GM12872 (cell line): ENCODE measurements at regions not wholly inside any gene's neighbourhood (a gene's known extent, or its start where the extent isn't known, plus 50 kb on each side); places are given as distances from the start of the nearest gene placed in this dataset.

ENCODE experiments used
- TF ChIP-seq, protein P1 (sequence below): IDR thresholded peaks from 3 replicates; pipeline ENCODE4 v1.5.1; 2011; ENCODE audit warnings: low read depth, mild to moderate bottlenecking, low read length, moderate library complexity; ENCODE audit not compliant: insufficient read depth

DNA sequence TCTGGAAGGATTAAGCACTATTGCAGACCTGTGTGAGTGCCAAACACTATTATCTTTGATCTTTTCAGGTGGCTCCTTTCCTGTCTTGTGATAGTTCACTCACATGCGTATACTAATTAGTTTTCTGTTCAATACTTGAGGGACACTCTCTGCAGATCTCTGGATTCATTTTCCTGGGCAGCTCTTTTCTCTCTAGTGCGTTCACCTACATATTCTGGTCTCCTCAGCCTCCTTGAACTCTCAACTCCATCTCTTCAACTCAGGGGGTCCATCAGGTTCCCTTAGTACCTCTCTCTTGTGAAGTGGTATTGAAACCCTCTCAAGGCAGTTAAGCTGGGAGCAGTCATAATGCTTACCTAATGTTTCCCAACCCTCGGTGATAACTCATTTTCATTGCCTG, 1218.1 kb upstream of the MAP3K7 start:
- TF ChIP-seq, protein P1, sequence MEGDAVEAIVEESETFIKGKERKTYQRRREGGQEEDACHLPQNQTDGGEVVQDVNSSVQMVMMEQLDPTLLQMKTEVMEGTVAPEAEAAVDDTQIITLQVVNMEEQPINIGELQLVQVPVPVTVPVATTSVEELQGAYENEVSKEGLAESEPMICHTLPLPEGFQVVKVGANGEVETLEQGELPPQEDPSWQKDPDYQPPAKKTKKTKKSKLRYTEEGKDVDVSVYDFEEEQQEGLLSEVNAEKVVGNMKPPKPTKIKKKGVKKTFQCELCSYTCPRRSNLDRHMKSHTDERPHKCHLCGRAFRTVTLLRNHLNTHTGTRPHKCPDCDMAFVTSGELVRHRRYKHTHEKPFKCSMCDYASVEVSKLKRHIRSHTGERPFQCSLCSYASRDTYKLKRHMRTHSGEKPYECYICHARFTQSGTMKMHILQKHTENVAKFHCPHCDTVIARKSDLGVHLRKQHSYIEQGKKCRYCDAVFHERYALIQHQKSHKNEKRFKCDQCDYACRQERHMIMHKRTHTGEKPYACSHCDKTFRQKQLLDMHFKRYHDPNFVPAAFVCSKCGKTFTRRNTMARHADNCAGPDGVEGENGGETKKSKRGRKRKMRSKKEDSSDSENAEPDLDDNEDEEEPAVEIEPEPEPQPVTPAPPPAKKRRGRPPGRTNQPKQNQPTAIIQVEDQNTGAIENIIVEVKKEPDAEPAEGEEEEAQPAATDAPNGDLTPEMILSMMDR, result no peak

DNA sequence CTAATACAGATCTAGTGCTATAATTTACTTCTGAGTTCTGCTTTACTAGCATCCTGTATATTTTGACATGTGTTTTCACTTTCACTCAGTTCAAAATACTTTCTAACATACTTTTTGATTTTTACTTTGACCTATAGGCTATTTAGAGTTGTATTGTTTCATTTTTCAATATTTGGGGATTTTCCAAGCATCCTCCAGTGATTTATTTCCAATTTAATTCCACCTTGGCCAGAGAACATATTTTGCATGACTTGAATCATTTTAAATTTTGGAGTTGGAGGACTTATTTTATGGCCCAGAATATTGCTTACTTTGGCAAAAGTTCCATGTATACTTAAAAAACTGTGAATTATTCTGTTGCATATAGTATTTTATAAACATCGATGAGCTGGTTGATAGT, 1215.6 kb upstream of the MAP3K7 start:
- TF ChIP-seq, protein P1, result no peak

DNA sequence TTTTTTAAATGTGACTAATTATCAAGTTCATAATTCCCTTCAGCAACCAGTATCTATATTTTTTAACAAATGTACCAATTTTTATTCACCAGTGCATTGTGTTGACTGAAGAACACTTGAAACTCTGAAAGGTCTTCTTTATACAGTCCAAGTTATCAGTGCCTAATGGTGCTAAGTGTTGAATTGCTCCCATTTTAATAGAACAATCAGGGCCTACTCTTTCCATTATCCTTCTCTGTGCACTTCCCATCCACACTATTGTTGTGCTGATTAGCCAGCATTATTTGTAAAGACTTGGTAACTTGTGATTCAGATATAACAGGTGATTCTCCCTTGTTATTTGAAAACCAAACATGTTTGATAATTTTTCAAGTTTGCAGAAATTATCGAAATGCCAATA, 1209.7 kb upstream of the MAP3K7 start:
- TF ChIP-seq, protein P1, result no peak

DNA sequence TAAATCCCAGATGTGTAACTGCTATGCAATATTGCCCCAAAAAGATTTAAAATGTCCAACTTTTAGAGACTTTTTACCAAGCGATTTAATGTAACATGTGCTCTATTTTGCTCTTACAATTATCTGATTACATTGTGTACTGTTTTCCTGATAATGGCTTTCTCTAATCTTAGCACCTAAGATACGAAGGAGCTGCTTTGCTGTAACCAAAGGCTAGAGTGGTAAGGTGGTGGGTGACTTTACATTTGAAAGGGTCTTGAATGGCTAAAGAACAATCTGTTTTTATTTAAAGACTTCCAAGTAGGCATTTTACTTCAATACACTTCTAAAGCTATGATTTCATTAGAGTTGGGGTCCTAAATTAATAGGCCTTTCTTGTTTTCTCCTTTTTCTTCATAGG, 1201.6 kb upstream of the MAP3K7 start:
- TF ChIP-seq, protein P1, result no peak

DNA sequence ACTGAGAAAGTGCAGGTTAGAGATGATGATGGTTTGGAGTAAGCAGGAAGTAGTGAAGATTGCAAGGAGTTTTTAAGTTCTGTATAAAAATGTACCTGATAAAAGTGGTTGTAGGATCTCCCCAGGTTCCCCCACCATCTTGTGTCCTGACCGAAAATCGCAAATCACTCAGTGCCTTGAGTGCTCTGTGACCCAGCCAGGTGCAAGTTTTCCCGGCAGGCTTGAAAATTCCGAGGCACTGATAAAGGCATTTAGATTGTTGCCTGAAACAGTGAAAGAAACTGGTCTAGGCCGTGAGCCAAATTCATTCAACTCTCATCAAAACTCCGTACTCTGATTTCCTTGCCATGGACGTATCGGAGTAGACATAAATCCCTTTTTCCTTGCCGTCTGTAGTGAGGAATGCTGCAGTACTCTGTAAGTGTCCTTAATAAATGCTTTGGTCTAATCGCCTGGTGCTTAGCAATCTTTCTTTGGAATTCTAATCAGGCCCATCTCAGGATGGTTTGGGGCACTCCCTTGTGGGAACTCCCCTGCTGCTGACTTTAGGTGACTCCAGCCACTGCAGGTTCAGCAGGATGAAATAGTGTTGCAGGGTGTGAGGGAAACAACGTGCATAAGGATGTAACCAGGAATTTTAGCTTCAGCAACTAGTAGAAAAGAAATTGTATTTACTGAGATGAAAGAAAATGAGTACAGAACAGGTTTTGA, 1199.8 kb upstream of the MAP3K7 start:
- TF ChIP-seq, protein P1, result no peak

DNA sequence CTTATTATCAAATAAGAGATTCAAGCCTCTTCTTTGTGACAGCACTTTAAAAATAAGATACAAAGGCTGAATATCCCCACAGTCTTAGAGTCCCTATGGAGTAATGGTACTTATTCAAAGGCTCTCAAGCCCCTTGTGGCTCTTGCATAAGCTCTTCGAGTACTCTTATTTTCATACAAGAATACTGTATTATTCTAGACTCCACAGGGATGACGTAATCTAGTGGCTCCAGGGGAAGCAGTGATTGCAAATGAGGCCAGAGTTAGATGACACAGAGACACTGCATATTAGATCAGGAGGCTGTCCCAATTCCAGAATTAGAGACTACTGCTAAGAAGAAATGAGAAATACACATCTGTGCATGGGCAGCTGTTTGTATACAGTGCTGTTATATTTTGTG, 1195.9 kb upstream of the MAP3K7 start:
- TF ChIP-seq, protein P1, result no peak

DNA sequence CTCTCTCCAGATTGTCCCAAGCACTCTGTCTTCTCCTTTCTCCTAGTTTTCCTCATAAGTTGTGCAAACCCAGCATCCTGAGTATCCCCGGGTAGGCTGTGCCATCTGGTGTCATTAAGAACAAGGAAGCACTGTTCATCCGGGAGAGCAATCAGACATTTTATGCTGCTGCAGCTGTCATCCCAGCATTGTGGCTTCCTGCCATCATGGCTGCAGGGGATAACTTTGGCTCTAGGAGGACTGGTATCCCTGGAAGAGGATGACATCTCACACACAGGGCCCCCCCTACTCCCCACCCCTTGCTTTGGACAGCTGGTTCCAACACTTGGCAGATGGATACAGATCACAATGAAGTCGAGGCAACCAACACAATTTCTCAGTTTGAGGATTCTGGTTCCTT, 1195.1 kb upstream of the MAP3K7 start:
- TF ChIP-seq, protein P1, result no peak
